ENCODE measurements at regions not wholly inside any gene's neighbourhood (a gene's known extent, or its start where the extent isn't known, plus 50 kb on each side); places are given as distances from the start of the nearest gene placed in this dataset.

DNA sequence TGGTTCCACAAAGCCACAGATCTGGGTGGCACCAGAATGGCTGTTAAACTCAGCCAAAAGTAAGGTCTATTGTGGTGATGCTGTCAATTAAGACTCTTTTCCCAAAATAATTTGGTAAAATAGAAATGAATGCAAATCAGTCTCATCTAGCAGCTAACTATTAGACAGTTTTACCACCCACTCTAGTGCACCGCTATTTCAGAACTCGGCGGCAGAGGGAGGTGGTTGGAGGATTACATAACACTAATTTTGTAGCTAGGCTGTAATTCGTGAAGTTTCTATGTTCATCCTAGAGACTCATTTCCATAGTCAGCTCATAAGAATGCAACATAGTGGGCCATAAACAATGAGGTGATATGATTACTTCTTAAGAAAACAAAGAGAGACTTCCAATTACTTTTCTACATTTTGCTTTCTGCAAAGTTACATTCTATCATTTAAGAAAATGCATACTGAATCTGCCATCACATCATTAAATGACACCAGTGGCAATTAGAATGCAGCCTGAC, 413.8 kb downstream of the FBXO15 start:
- Mint-ChIP-seq H3K27ac (ENCODE audit: unreplicated experiment) (no peak overlapping the region), H3K27me3 (ENCODE audit: unreplicated experiment) (no peaks in the 10 kb centered on the region)

DNA sequence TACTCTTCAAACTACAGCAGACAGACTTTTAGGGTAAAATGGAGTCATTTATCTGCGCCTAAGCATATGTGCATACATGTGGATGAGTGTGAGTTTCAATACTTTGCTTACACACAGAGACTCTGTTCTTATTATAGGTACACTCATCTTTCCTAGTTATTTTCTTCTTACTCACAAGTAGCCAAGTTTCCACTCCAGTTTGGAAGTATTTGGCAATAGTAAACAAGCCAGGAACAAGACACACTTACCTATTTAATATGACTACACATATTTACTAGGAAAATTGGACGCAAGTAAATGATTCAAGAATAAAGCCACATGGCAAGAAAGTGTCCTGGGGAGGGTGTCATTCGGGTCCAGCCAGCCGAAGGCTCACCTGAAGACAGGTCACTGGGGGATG, 414.3 kb downstream of the FBXO15 start:
- intact Hi-C loops (cut with micrococcal nuclease; ENCODE audit: unreplicated experiment) = no loop called here
- Mint-ChIP-seq H3K27me3 (ENCODE audit: unreplicated experiment) (no peaks in the 10 kb centered on the region), H3K9me3 (ENCODE audit: low read depth, unreplicated experiment) (peaks cover 9% of the 10 kb centered on the region), H3K27ac (ENCODE audit: unreplicated experiment) (no peak overlapping the region), H3K36me3 (ENCODE audit: insufficient read depth, unreplicated experiment) (no peaks in the 10 kb centered on the region), H3K4me3 (ENCODE audit: low read depth, unreplicated experiment) (no peak overlapping the region), H3K4me1 (ENCODE audit: low read depth, unreplicated experiment) (no peaks in the 10 kb centered on the region)
- no peak for DNase-seq
- BruUV-seq (replicated peaks) = no TSS peak
- CTCF ChIA-PET = no interaction called here
- TF ChIP-seq, protein P1, sequence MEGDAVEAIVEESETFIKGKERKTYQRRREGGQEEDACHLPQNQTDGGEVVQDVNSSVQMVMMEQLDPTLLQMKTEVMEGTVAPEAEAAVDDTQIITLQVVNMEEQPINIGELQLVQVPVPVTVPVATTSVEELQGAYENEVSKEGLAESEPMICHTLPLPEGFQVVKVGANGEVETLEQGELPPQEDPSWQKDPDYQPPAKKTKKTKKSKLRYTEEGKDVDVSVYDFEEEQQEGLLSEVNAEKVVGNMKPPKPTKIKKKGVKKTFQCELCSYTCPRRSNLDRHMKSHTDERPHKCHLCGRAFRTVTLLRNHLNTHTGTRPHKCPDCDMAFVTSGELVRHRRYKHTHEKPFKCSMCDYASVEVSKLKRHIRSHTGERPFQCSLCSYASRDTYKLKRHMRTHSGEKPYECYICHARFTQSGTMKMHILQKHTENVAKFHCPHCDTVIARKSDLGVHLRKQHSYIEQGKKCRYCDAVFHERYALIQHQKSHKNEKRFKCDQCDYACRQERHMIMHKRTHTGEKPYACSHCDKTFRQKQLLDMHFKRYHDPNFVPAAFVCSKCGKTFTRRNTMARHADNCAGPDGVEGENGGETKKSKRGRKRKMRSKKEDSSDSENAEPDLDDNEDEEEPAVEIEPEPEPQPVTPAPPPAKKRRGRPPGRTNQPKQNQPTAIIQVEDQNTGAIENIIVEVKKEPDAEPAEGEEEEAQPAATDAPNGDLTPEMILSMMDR (IDR thresholded peaks at IDR 0.05; ENCODE audit: unreplicated experiment) = no peak

More for the DNA sequence above, 413.8 kb downstream of the FBXO15 start:
- Mint-ChIP-seq H3K4me1 (ENCODE audit: low read depth, unreplicated experiment) (no peaks in the 10 kb centered on the region), H3K9me3 (ENCODE audit: low read depth, unreplicated experiment) (peaks cover 9% of the 10 kb centered on the region), H3K4me3 (ENCODE audit: low read depth, unreplicated experiment) (no peak overlapping the region), H3K36me3 (ENCODE audit: insufficient read depth, unreplicated experiment) (no peaks in the 10 kb centered on the region)
- DNase-seq = no peak
- no TSS peak for BruUV-seq (replicated peaks)
- intact Hi-C loops (cut with micrococcal nuclease; ENCODE audit: unreplicated experiment) = no loop called here
- TF ChIP-seq, protein P1 (IDR thresholded peaks at IDR 0.05; ENCODE audit: unreplicated experiment) = no peak
- CTCF ChIA-PET = no interaction called here

DNA sequence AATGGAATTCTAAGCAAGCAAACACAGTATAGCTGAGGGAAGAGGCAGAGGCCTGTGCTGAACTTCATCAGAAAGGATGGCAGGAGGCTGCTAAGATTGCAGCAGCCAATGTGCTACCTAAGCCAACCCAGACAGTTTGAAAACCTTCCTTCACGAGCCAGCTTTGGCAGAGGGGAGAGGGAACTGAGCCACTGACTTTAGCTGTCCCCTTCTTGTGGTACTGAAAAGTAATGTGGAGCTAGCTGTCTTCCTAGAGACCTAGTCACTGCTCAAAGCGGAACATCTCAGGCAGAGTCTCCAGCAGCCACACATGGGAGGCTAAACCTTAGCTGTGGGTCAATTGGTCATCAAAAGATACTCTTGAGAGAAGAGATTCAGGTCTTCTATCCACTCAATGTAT, 419.0 kb downstream of the FBXO15 start:
- no peak overlapping the region for H3K4me3 Mint-ChIP-seq (ENCODE audit: low read depth, unreplicated experiment)
- intact Hi-C loops (cut with micrococcal nuclease; ENCODE audit: unreplicated experiment) = no loop called here
- DNase-seq = no peak
- BruUV-seq (replicated peaks) = no TSS peak
- no peaks in the 10 kb centered on the region for H3K4me1 Mint-ChIP-seq (ENCODE audit: low read depth, unreplicated experiment)
- H3K27me3 Mint-ChIP-seq (ENCODE audit: unreplicated experiment) = no peaks in the 10 kb centered on the region
- TF ChIP-seq, protein P1 (IDR thresholded peaks at IDR 0.05; ENCODE audit: unreplicated experiment) = no peak
- CTCF ChIA-PET = no interaction called here
- H3K36me3 Mint-ChIP-seq (ENCODE audit: insufficient read depth, unreplicated experiment) = no peaks in the 10 kb centered on the region
- no peak overlapping the region for H3K27ac Mint-ChIP-seq (ENCODE audit: unreplicated experiment)
- H3K9me3 Mint-ChIP-seq (ENCODE audit: low read depth, unreplicated experiment) = peaks cover 9% of the 10 kb centered on the region

DNA sequence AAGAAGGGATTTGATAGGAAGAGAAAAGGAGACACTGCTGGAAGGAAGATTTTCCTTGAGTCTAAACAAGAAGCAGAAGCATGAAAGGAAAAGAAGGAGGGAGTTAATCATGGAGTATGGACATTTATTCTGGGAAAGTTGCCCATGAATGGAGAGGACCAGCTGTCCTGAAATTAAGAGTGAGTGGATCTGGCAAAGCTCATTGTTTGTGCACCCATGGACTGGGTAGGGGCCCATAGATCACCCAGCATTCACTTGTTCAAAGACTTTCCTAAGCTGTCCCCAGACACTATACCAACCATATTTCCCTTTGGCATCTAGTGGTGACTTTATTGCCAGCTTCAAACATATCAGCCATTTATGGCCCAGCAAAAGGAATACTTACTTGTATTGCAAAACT, 422.7 kb downstream of the FBXO15 start:
- no peak for DNase-seq
- intact Hi-C loops (cut with micrococcal nuclease; ENCODE audit: unreplicated experiment) = no loop called here
- CTCF ChIA-PET = interaction anchor here (1.1 kb wide), 1 partner anchor 22 kb away, joined by 3 read pairs; no protein-coding TSS in a partner anchor
- no peak overlapping the region for H3K27ac Mint-ChIP-seq (ENCODE audit: unreplicated experiment)
- no TSS peak for BruUV-seq (replicated peaks)
- no peaks in the 10 kb centered on the region for H3K27me3 Mint-ChIP-seq (ENCODE audit: unreplicated experiment)
- peaks cover 3% of the 10 kb centered on the region for H3K4me1 Mint-ChIP-seq (ENCODE audit: low read depth, unreplicated experiment)
- no peaks in the 10 kb centered on the region for H3K36me3 Mint-ChIP-seq (ENCODE audit: insufficient read depth, unreplicated experiment)
- H3K4me3 Mint-ChIP-seq (ENCODE audit: low read depth, unreplicated experiment) = no peak overlapping the region
- H3K9me3 Mint-ChIP-seq (ENCODE audit: low read depth, unreplicated experiment) = no peaks in the 10 kb centered on the region
- TF ChIP-seq, protein P1 (IDR thresholded peaks at IDR 0.05; ENCODE audit: unreplicated experiment) = no peak

Data from Calu3 (cell line).